ENCODE measurements at regions not wholly inside any gene's neighbourhood (a gene's known extent, or its start where the extent isn't known, plus 50 kb on each side); places are given as distances from the start of the nearest gene placed in this dataset.

GRCh38 chr7:85285527-85285926, 98.7 kb upstream of the SEMA3D start:
- no peak for TF ChIP-seq POLR2AphosphoS5 (IDR thresholded peaks at IDR 0.05; ENCODE audit: borderline replicate concordance, low read depth, low read length)
- no peak for TF ChIP-seq EZH2 (IDR thresholded peaks at IDR 0.05)
- TF ChIP-seq FOXP2 (optimal IDR thresholded peaks at IDR 0.05; ENCODE audit: control extremely low read depth, extremely low read length, insufficient read depth): no peak

Measured in SK-N-MC (cell line).